AG04449 (cell line): ENCODE measurements at regions not wholly inside any gene's neighbourhood (a gene's known extent, or its start where the extent isn't known, plus 50 kb on each side); places are given as distances from the start of the nearest gene placed in this dataset.

Source experiments
- CTCF ChIA-PET: fragments of 350-600 bp; formaldehyde crosslinking; extraction: SDS; loops from one replicate; lab custom pipeline; 2021; ENCODE audit warnings: antibody characterized with exemption; lab: Yijun Ruan, JAX
- POLR2A ChIA-PET: fragments of 400-600, 350-600 bp; formaldehyde crosslinking; extraction: SDS; loops from one replicate; lab custom pipeline; 2020; ENCODE audit warnings: antibody characterized with exemption, inconsistent platforms; lab: Yijun Ruan, JAX
- DNase-seq: peaks from one replicate; pipeline ENCODE4 v3.0.0-alpha.2; 2010; ENCODE audit warnings: low read depth, low spot score
- H3K4me3 ChIP-seq: 2 replicates; pipeline ENCODE4 v1.5.1; 2011; ENCODE audit warnings: low read depth, mild to moderate bottlenecking, control low read depth, low read length
- TF ChIP-seq, protein P1 (sequence below): IDR thresholded peaks from one replicate; pipeline ENCODE4 v1.5.1; 2011; ENCODE audit warnings: mild to moderate bottlenecking, moderate library complexity, low read length, control low read depth, inconsistent platforms; ENCODE audit not compliant: insufficient read depth; ENCODE audit errors: missing control alignments

DNA sequence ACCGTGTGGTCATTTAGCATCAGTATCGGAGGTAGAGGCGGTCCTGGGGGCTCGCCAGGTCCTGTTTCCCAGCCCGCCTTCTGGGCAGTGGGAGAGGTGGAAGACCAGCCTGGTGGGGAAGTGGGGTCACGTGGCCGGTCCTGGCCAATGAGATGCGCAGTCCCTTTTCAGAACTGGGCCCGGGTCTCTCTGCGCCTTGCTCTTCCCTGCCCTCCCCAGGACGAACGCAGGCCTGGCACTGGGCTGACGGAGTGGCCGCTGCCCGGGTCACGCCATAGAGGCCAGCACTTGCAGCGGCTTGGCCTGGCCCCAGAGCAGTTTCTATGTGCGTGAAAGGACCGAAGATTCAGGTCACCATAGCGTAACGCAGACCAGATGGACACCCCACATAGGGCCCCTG is 97.6 kb downstream of the OLFM1 start:
- POLR2A ChIA-PET: no interaction called here
- CTCF ChIA-PET: no interaction called here
- no peak overlapping the region for H3K4me3 ChIP-seq
- TF ChIP-seq, protein P1, sequence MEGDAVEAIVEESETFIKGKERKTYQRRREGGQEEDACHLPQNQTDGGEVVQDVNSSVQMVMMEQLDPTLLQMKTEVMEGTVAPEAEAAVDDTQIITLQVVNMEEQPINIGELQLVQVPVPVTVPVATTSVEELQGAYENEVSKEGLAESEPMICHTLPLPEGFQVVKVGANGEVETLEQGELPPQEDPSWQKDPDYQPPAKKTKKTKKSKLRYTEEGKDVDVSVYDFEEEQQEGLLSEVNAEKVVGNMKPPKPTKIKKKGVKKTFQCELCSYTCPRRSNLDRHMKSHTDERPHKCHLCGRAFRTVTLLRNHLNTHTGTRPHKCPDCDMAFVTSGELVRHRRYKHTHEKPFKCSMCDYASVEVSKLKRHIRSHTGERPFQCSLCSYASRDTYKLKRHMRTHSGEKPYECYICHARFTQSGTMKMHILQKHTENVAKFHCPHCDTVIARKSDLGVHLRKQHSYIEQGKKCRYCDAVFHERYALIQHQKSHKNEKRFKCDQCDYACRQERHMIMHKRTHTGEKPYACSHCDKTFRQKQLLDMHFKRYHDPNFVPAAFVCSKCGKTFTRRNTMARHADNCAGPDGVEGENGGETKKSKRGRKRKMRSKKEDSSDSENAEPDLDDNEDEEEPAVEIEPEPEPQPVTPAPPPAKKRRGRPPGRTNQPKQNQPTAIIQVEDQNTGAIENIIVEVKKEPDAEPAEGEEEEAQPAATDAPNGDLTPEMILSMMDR: no peak
- no peak for DNase-seq

DNA sequence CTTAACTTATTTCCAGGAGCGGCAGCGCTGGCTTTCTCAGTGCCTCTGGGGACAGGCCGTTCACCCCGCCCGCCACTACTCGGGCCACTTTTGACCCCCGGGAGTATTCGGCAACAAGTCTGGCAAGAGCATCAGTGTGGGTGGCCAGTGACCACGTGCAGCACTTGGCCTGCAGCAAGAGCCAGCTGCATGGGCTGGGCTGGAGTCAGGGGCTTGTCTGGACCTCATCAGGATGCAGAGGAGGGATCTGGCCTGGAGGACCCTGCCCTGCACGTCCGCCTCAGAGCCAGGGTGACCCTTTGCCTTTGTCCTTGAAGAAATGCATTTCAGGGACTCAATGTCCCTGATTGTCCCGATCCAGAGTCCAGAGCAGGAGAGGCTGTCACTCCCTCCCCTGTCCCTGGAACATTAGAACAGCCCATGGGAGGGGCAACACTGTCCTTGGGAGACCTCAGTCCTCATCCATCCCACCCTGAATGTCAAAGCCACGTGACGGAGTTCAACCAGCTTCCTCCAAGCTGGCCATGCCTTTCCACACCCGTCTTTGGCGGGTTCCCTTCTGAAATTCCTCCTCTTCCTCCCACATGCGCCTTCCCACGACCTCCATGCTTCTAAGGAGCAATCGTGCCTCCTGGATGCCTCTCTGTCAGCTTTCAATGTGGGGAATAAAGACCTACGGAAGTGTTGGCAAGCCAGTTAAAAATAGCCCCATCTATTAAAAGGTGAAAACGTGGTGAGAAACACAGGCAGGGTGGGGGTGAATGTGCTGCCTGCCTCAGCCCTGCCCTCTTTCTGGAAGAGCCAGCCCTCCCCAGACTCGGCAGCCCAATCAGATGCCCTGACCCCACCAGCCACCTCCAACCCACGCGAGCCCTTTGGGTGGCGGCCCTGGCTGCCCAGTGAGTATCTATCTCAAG is 99.0 kb downstream of the OLFM1 start:
- no peak overlapping the region for H3K4me3 ChIP-seq
- ChIA-PET POLR2A (no interaction called here), CTCF (no interaction called here)
- no peak for DNase-seq
- TF ChIP-seq, protein P1: no peak

DNA sequence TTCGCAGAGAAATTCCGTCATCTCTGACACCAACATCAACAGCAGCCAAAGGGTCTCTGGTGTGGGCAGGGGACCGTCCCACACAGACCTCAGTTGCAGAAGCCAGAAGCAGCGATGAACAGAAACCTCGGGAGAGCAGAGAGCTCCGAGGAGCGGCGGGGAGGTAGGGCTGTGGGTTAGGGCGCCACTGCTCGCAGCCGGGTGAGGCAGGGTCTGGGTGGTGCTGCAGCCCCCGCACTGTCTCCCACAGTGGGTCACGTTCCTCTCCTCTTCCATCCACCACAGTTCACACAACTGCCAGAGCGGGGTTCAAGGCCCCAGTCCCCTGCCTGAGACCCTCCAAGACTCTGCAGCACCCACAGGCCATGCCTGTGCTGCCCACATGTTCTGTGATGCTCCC is 99.9 kb downstream of the OLFM1 start:
- H3K4me3 ChIP-seq: no peak overlapping the region
- CTCF ChIA-PET: no interaction called here
- POLR2A ChIA-PET: no interaction called here
- no peak for DNase-seq
- TF ChIP-seq, protein P1: no peak

DNA sequence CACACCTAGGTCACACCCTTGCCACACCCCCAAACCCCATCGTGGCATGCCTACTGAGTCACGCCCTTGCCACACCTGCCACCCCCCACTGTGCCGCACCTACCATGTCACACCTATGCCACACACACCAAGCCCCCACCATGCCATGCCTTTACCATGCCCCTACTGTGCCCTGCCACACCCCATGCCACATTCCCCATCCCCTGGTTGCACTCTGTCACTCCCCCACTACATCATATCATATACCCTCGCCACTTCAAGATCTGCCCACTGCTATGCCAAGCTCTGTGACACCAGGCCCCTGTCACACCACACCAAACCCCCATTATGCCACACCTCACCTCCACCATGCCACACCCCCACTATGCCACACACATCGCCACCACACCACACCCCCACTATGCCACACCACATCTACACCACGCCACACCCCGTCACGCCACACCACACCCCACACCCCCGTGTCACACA is 101.2 kb downstream of the OLFM1 start:
- CTCF ChIA-PET: no interaction called here
- no peak for DNase-seq
- TF ChIP-seq, protein P1: no peak
- POLR2A ChIA-PET: no interaction called here
- H3K4me3 ChIP-seq: no peak overlapping the region

DNA sequence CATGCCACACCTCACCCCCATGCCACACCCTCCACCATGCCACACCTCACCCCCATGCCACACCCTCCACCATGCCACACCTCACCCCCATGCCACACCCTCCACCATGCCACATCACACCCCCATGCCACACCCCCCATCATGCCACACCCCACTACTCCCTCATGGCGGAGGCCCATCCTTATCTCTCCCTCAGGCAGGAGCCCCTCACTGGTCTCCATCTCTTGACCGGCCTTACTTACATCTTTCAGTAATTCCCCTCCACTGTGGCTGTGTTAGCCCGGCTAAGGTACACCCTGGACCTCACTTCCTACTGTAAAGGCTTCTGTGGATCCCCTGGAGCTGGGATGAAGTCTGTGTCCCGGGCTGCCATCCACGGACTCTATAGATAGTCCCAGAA is 102.0 kb downstream of the OLFM1 start:
- no peak overlapping the region for H3K4me3 ChIP-seq
- TF ChIP-seq, protein P1: no peak
- DNase-seq: no peak
- ChIA-PET POLR2A (no interaction called here), CTCF (no interaction called here)

DNA sequence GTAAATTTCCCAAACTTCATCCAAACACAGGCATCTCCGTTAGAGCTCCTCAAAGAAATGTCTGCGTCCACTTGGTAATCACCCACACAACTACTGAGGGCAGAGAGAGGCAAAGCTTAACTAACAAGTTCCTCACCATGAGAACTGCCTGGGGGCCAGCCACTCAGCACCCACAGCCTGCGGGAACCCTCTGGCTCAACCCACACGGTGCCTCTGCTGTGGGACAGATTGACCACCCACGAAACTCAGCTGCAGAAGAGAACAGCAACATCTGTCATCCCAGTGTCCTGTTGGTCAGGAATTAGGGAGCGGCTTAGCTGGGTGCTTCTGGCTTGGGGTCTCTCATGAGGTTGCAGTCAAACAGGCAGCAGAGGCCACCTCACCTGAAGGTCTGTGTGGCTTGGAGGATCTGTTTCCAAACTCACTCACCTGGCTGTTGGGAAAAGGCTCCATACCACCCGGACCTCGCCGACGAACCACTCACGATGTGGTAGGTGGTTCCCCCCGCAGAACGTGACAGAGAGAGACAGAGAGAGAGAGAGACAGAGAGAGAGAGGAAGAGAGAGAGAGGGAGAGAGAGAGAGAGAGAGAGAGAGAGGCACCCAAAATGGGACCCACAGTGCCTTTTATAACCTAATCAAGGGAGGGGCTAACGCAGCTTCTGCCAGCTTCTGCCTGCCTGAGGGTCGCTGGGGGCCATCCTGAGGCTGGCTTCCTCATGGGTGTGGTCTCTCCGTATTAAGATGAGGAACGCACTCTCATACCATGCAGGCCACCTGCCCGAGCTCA is 103.5 kb downstream of the OLFM1 start:
- DNase-seq: no peak
- ChIA-PET POLR2A (no interaction called here), CTCF (no interaction called here)
- no peak overlapping the region for H3K4me3 ChIP-seq
- TF ChIP-seq, protein P1: no peak
